ENCODE measurements at regions not wholly inside any gene's neighbourhood (a gene's known extent, or its start where the extent isn't known, plus 50 kb on each side); places are given as distances from the start of the nearest gene placed in this dataset.

DNA sequence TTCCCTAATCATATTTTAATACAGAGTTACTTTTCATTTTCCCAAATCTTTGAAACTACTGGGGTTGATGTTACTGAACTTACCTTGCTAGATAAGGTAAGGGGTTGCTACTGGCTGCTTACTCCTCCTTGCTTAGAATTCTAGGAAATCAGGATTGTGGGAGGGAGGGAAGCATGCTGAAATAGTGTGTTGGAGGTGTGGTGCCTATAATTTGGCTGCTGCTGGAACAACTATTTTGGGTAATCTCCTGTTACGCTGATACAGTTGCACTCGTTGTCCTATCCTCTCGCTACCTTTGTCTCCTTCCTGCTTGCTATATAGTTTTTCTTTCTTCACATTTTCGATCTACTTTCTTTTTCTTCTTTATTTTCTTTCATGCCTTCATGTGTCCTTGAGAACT, 83.7 kb downstream of the BMP2 start:
- intact Hi-C loops (cut with DNase I; ENCODE audit: low total_unique reads), result no loop called here
- no peaks in the 10 kb centered on the region for H3K27me3 ChIP-seq
- no peak overlapping the region for H3K27ac ChIP-seq

DNA sequence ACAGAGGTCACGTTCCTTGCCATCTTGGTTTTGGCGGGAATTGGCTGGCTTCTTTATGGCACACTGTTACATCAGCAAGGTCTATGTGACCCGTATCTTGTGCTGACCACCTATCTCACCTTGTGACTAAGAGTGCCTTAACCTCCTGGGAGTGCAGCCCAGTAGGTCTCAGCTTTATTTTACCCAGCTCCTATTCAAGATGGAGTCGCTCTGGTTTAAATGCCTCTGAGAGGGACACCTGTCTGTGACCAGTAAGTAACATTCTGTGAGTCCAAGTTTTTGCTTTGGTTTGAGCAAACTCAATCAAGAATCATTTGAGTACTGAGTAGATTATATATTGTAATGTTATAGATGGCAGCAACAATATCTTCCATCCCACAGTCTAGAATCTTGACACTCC, 85.0 kb downstream of the BMP2 start:
- H3K27ac ChIP-seq, result no peak overlapping the region
- WGBS, 2 donors, result 97% methylated on average over 4 of the region's 4 CpGs
- H3K36me3 ChIP-seq (ENCODE audit: low read depth, missing control alignments), result no peaks in the 10 kb centered on the region
- H3K4me3 ChIP-seq, result no peak overlapping the region
- intact Hi-C loops (cut with DNase I; ENCODE audit: low total_unique reads), result no loop called here
- H3K9me3 ChIP-seq, result no peaks in the 10 kb centered on the region
- no peak for DNase-seq
- no peaks in the 10 kb centered on the region for H3K27me3 ChIP-seq
- no peaks in the 10 kb centered on the region for H3K4me1 ChIP-seq
- TF ChIP-seq CTCF (IDR thresholded peaks at IDR 0.05) (no peak), POLR2A (IDR thresholded peaks at IDR 0.05) (no peak)

More for the DNA sequence above, 83.7 kb downstream of the BMP2 start:
- H3K9me3 ChIP-seq, result no peaks in the 10 kb centered on the region
- TF ChIP-seq CTCF (IDR thresholded peaks at IDR 0.05), result no peak
- no peak for TF ChIP-seq POLR2A (IDR thresholded peaks at IDR 0.05)
- no peaks in the 10 kb centered on the region for H3K36me3 ChIP-seq (ENCODE audit: low read depth, missing control alignments)
- no peaks in the 10 kb centered on the region for H3K4me1 ChIP-seq
- no peak for DNase-seq
- 68 to 70% methylated on average over 4 of the region's 4 CpGs for WGBS, 2 donors
- no peak overlapping the region for H3K4me3 ChIP-seq

GRCh38 chr20:6855104-6855503, 87.6 kb downstream of the BMP2 start:
- intact Hi-C loops (cut with DNase I; ENCODE audit: low total_unique reads), result no loop called here
- H3K36me3 ChIP-seq (ENCODE audit: low read depth, missing control alignments), result no peaks in the 10 kb centered on the region
- WGBS, 2 donors, result 59 to 62% methylated on average over 3 of the region's 3 CpGs

GRCh38 chr20:6855796-6856195, 88.3 kb downstream of the BMP2 start:
- intact Hi-C loops (cut with DNase I; ENCODE audit: low total_unique reads), result no loop called here
- H3K27ac ChIP-seq, result no peak overlapping the region
- no peak for TF ChIP-seq CTCF (IDR thresholded peaks at IDR 0.05)
- WGBS, 2 donors, result 66 to 76% methylated on average over 1 of the region's 1 CpG
- DNase-seq, result no peak
- H3K4me1 ChIP-seq, result no peaks in the 10 kb centered on the region
- H3K36me3 ChIP-seq (ENCODE audit: low read depth, missing control alignments), result no peaks in the 10 kb centered on the region
- H3K9me3 ChIP-seq, result no peaks in the 10 kb centered on the region
- H3K27me3 ChIP-seq, result no peaks in the 10 kb centered on the region
- H3K4me3 ChIP-seq, result no peak overlapping the region

More at GRCh38 chr20:6855104-6855503, 87.6 kb downstream of the BMP2 start:
- Histone ChIP-seq H3K27ac (no peak overlapping the region), H3K9me3 (no peaks in the 10 kb centered on the region), H3K27me3 (no peaks in the 10 kb centered on the region), H3K4me1 (no peaks in the 10 kb centered on the region), H3K4me3 (no peak overlapping the region)
- TF ChIP-seq POLR2A (IDR thresholded peaks at IDR 0.05) (no peak), CTCF (IDR thresholded peaks at IDR 0.05) (no peak)
- DNase-seq, result no peak

- no peak for TF ChIP-seq CTCF (IDR thresholded peaks at IDR 0.05)
- TF ChIP-seq POLR2A (IDR thresholded peaks at IDR 0.05), result no peak
- WGBS, 2 donors, result 95 to 97% methylated on average over 5 of the region's 5 CpGs
- H3K4me3 ChIP-seq, result no peak overlapping the region
These were observed 90.4 kb downstream of the BMP2 start for GRCh38 chr20:6857927-6858326.

More at GRCh38 chr20:6857927-6858326, 90.4 kb downstream of the BMP2 start:
- no peak for DNase-seq
- Histone ChIP-seq H3K4me1 (no peaks in the 10 kb centered on the region), H3K9me3 (no peaks in the 10 kb centered on the region), H3K27me3 (no peaks in the 10 kb centered on the region), H3K27ac (no peak overlapping the region), H3K36me3 (ENCODE audit: low read depth, missing control alignments) (no peaks in the 10 kb centered on the region)
- intact Hi-C loops (cut with DNase I; ENCODE audit: low total_unique reads), result no loop called here
